H9 (cell line): ENCODE measurements at regions not wholly inside any gene's neighbourhood (a gene's known extent, or its start where the extent isn't known, plus 50 kb on each side); places are given as distances from the start of the nearest gene placed in this dataset.

ENCODE experiments used
- DNase-seq: peaks from one replicate; pipeline ENCODE4 v3.0.0-alpha.2; 2017
- H2AFZ ChIP-seq: one replicate; pipeline ENCODE4 v1.6.1; 2013; ENCODE audit warnings: mild to moderate bottlenecking, low read length, control low read depth, moderate library complexity
- H2AK5ac ChIP-seq: 2 replicates; pipeline ENCODE4 v1.6.1; 2013; ENCODE audit warnings: low read length, control low read depth, mixed read lengths; ENCODE audit not compliant: insufficient read length
- H2BK120ac ChIP-seq: one replicate; pipeline ENCODE4 v1.6.1; 2013; ENCODE audit warnings: low read depth, mild to moderate bottlenecking, low read length, control low read depth, inconsistent platforms; ENCODE audit not compliant: poor library complexity, severe bottlenecking
- H2BK12ac ChIP-seq: 2 replicates; pipeline ENCODE4 v1.6.1; 2013; ENCODE audit warnings: low read length, control low read depth, mixed read lengths, low read depth; ENCODE audit not compliant: insufficient read length
- H2BK15ac ChIP-seq: 2 replicates; pipeline ENCODE4 v1.6.1; 2013; ENCODE audit warnings: low read depth, low read length, control low read depth
- H2BK20ac ChIP-seq: one replicate; pipeline ENCODE4 v1.6.1; 2013; ENCODE audit warnings: low read depth, mild to moderate bottlenecking, low read length, control low read depth, inconsistent platforms; ENCODE audit not compliant: poor library complexity, severe bottlenecking
- H2BK5ac ChIP-seq: 2 replicates; pipeline ENCODE4 v1.6.1; 2013; ENCODE audit warnings: low read length, control low read depth, mixed read lengths; ENCODE audit not compliant: insufficient read length
- H3K14ac ChIP-seq: 2 replicates; pipeline ENCODE4 v1.6.1; 2013; ENCODE audit warnings: low read length, control low read depth; ENCODE audit not compliant: insufficient read depth
- H3K18ac ChIP-seq: 2 replicates; pipeline ENCODE4 v1.6.1; 2013; ENCODE audit warnings: low read depth, mild to moderate bottlenecking, mixed read lengths, low read length, control low read depth; ENCODE audit not compliant: insufficient read length
- H3K23ac ChIP-seq: 2 replicates; pipeline ENCODE4 v1.6.1; 2013; ENCODE audit warnings: low read length, control low read depth, mixed read lengths, low read depth; ENCODE audit not compliant: insufficient read length
- H3K23me2 ChIP-seq: 2 replicates; pipeline ENCODE4 v1.6.1; 2013; ENCODE audit warnings: low read depth, mild to moderate bottlenecking, mixed read lengths, low read length, control low read depth; ENCODE audit not compliant: insufficient read length, poor library complexity, severe bottlenecking
- H3K27ac ChIP-seq: 2 replicates; pipeline ENCODE4 v1.5.1; 2013; ENCODE audit warnings: low read length, control low read depth, mixed read lengths, low read depth; ENCODE audit not compliant: insufficient read length
- H3K27me3 ChIP-seq: 2 replicates; pipeline ENCODE4 v1.6.1; 2013; ENCODE audit warnings: low read length, control low read depth, inconsistent platforms; ENCODE audit not compliant: insufficient read depth
- H3K4ac ChIP-seq: 2 replicates; pipeline ENCODE4 v1.6.1; 2013; ENCODE audit warnings: low read depth, mild to moderate bottlenecking, control low read depth, inconsistent platforms, low read length, moderate library complexity
- H3K4me1 ChIP-seq: 2 replicates; pipeline ENCODE4 v1.6.1; 2013; ENCODE audit warnings: low read length, control low read depth, inconsistent platforms; ENCODE audit not compliant: insufficient read depth
- H3K4me2 ChIP-seq: 2 replicates; pipeline ENCODE4 v1.6.1; 2013; ENCODE audit warnings: low read length, control low read depth, mixed read lengths; ENCODE audit not compliant: insufficient read length, insufficient read depth
- H3K56ac ChIP-seq: 2 replicates; pipeline ENCODE4 v1.6.1; 2013; ENCODE audit warnings: low read depth, mild to moderate bottlenecking, mixed read lengths, low read length, control low read depth; ENCODE audit not compliant: insufficient read length
- H3K79me1 ChIP-seq: 2 replicates; pipeline ENCODE4 v1.6.1; 2013; ENCODE audit warnings: low read depth, mild to moderate bottlenecking, moderate library complexity, low read length, control low read depth, inconsistent platforms; ENCODE audit not compliant: insufficient read depth, poor library complexity, severe bottlenecking
- H3K79me2 ChIP-seq: 2 replicates; pipeline ENCODE4 v1.6.1; 2013; ENCODE audit warnings: low read length, control low read depth, inconsistent platforms; ENCODE audit not compliant: insufficient read depth
- H3K9ac ChIP-seq: 2 replicates; pipeline ENCODE4 v1.6.1; 2013; ENCODE audit warnings: low read length, control low read depth, mixed read lengths; ENCODE audit not compliant: insufficient read length; ENCODE audit errors: extremely low read depth
- H3K9me3 ChIP-seq: one replicate; pipeline ENCODE4 v1.6.1; 2013; ENCODE audit warnings: low read depth, low read length, inconsistent platforms; ENCODE audit not compliant: control insufficient read depth
- H3T11ph ChIP-seq: one replicate; pipeline ENCODE4 v1.6.1; 2013; ENCODE audit warnings: mild to moderate bottlenecking, low read length, control low read depth, inconsistent platforms
- H4K20me1 ChIP-seq: one replicate; pipeline ENCODE4 v1.6.1; 2013; ENCODE audit not compliant: control insufficient read depth, insufficient read length, insufficient read depth
- H4K5ac ChIP-seq: 2 replicates; pipeline ENCODE4 v1.6.1; 2013; ENCODE audit warnings: low read depth, mild to moderate bottlenecking, mixed read lengths, low read length, control low read depth; ENCODE audit not compliant: insufficient read length
- H4K8ac ChIP-seq: replicated peaks from 2 replicates; pipeline ENCODE4 v1.6.1; 2013; ENCODE audit warnings: low read length, control low read depth, mixed read lengths, low read depth; ENCODE audit not compliant: insufficient read length
- H4K91ac ChIP-seq: 2 replicates; pipeline ENCODE4 v1.6.1; 2013; ENCODE audit warnings: low read depth, mild to moderate bottlenecking, moderate library complexity, mixed read lengths, low read length, control low read depth; ENCODE audit not compliant: insufficient read length
- H3K27ac Mint-ChIP-seq, 3 experiments: 2 replicates in 2 of 3; 3 replicates in 1 of 3; pipeline ENCODE4 v1.8.0; 2020 to 2021; ENCODE audit warnings: mixed read lengths in 3 of 3, mild to moderate bottlenecking in 1 of 3, moderate library complexity in 1 of 3
- H3K27me3 Mint-ChIP-seq: 2 replicates; pipeline ENCODE4 v1.8.0; 2021; ENCODE audit warnings: low read depth, mild to moderate bottlenecking, moderate library complexity, mixed read lengths
- H3K36me3 Mint-ChIP-seq, 3 experiments: 2 replicates in 2 of 3; 3 replicates in 1 of 3; pipeline ENCODE4 v1.8.0; 2020 to 2021; ENCODE audit warnings: low read depth in 3 of 3, mixed read lengths in 3 of 3; ENCODE audit not compliant: insufficient read depth in 1 of 3
- H3K4me1 Mint-ChIP-seq, 2 experiments: 2 replicates each; pipeline ENCODE4 v1.8.0; 2020; ENCODE audit warnings: mixed read lengths in 2 of 2
- H3K4me3 Mint-ChIP-seq, 2 experiments: 2 replicates in 1 of 2; 3 replicates in 1 of 2; pipeline ENCODE4 v1.8.0; 2020 to 2021; ENCODE audit warnings: mild to moderate bottlenecking in 2 of 2, mixed read lengths in 2 of 2, moderate library complexity in 1 of 2
- H3K9me3 Mint-ChIP-seq, 2 experiments: 2 replicates in 1 of 2; 3 replicates in 1 of 2; pipeline ENCODE4 v1.8.0; 2020; ENCODE audit warnings: mild to moderate bottlenecking in 2 of 2, mixed read lengths in 2 of 2, moderate library complexity in 1 of 2
- CTCF ChIP-seq: fragments of 200-600 bp; sonication (generic); conservative IDR thresholded peaks from 3 replicates; pipeline ENCODE4 v1.8.0; 2021; ENCODE audit warnings: antibody characterized with exemption, mild to moderate bottlenecking
- WGBS: extraction: QIAGEN DNeasy Blood & Tissue Kit; methylation state at CpG from one replicate; pipeline ENCODE4 v1.1.7; 2013; ENCODE audit warnings: missing lambda C conversion rate, low lambda C conversion rate, mixed read lengths; ENCODE audit not compliant: insufficient read length; ENCODE audit errors: extremely low coverage; 5-methylcytosine and 5-hydroxymethylcytosine counted together

DNA sequence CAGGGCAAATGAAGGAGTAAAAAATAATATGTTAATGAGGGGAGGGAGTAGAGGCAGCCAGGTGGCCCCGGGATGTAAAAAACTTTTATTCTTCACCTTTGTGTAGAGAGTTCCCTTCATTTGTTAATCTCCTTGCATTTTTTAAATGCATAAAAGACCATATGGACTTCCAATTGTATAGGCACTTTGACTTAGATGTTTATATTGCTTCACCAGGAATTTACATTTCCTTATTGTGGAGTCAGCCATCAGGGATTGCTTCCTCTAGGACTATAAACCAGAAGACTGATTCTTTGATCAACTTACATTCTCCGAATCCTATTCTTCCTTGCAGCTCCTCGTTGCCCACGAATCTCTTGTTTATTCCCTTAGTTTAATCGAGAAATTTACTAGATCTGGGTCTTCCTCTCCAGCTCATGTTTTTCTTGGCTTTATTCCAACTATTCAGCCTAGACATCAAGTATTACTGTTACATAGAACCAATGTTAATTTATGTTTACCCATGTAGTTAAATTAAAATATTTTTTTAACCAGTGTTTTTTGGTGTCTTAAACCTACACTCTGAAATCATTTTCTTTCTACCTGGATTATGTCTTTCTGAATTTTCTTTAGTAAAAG lies 1187.0 kb upstream of the SLC10A2 start:
- H2BK5ac ChIP-seq, result no peak overlapping the region
- no peak overlapping the region for H3K23ac ChIP-seq
- H3K27ac Mint-ChIP-seq, result peak overlapping the region; percentile 85 to 98 (median 97); a peak in 6 of 7 replicates
- H2AK5ac ChIP-seq, result no peak overlapping the region
- no peaks in the 10 kb centered on the region for H3K27me3 ChIP-seq
- H3T11ph ChIP-seq, result no peak overlapping the region
- no peak overlapping the region for H3K4ac ChIP-seq
- no peak overlapping the region for H2BK12ac ChIP-seq
- no peak overlapping the region for H2BK120ac ChIP-seq
- H3K4me3 Mint-ChIP-seq, result peak overlapping the region; percentile 20 to 58; a peak in 2 of 5 replicates
- no peak overlapping the region for H4K5ac ChIP-seq
- no peaks in the 10 kb centered on the region for H3K23me2 ChIP-seq
- no CpG with 5 or more reads among the region's 5 CpGs for whole genome bisulfite sequencing
- DNase-seq, result no peak
- no peak overlapping the region for H3K18ac ChIP-seq
- no peaks in the 10 kb centered on the region for H3K79me1 ChIP-seq
- peaks cover 8% of the 10 kb centered on the region; the same call in 1 of the 2 replicates for H3K4me1 ChIP-seq
- no peak overlapping the region for H3K56ac ChIP-seq
- H3K9me3 Mint-ChIP-seq, result no peaks in the 10 kb centered on the region; a peak in 1 of 5 replicates
- no peak overlapping the region for H3K9ac ChIP-seq
- no peaks in the 10 kb centered on the region for H3K36me3 Mint-ChIP-seq
- peak overlapping the region; percentile 63 for H3K27ac ChIP-seq
- no peak overlapping the region for H2BK20ac ChIP-seq
- no peaks in the 10 kb centered on the region for H3K27me3 Mint-ChIP-seq
- H3K14ac ChIP-seq, result no peak overlapping the region
- H3K79me2 ChIP-seq, result no peaks in the 10 kb centered on the region
- H4K20me1 ChIP-seq, result no peaks in the 10 kb centered on the region
- no peak overlapping the region for H2AFZ ChIP-seq
- no peak overlapping the region for H2BK15ac ChIP-seq
- no peak overlapping the region for H4K91ac ChIP-seq
- H3K4me1 Mint-ChIP-seq, result peaks cover 34% of the 10 kb centered on the region in 2 experiments
- no peak for TF ChIP-seq CTCF
- H3K9me3 ChIP-seq, result no peaks in the 10 kb centered on the region
- H3K4me2 ChIP-seq, result no peak overlapping the region
- no peak overlapping the region for H4K8ac ChIP-seq
